ENCODE measurements at regions not wholly inside any gene's neighbourhood (a gene's known extent, or its start where the extent isn't known, plus 50 kb on each side); places are given as distances from the start of the nearest gene placed in this dataset.

DNA sequence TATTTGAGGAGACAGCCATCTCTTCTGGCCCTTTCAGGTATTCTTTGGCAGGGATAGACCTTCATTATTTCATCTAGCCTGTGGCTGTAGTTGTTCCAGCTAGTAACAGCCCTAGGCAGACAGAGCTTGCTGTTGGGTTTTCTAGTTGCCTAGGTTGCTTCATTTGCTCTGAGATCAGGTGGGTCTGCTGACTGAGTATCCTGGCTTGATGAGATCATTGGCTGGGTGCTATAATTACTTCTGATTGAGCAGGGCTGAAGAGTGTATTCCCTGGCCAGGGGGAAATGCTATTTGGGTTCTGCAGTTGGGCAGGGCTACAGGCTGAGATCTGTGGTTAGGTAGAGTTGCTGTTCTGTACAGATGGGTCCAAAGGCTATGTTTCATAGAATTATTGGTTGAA is 456.1 kb downstream of the PSAT1 start:
- TF ChIP-seq, protein P1, sequence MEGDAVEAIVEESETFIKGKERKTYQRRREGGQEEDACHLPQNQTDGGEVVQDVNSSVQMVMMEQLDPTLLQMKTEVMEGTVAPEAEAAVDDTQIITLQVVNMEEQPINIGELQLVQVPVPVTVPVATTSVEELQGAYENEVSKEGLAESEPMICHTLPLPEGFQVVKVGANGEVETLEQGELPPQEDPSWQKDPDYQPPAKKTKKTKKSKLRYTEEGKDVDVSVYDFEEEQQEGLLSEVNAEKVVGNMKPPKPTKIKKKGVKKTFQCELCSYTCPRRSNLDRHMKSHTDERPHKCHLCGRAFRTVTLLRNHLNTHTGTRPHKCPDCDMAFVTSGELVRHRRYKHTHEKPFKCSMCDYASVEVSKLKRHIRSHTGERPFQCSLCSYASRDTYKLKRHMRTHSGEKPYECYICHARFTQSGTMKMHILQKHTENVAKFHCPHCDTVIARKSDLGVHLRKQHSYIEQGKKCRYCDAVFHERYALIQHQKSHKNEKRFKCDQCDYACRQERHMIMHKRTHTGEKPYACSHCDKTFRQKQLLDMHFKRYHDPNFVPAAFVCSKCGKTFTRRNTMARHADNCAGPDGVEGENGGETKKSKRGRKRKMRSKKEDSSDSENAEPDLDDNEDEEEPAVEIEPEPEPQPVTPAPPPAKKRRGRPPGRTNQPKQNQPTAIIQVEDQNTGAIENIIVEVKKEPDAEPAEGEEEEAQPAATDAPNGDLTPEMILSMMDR (IDR thresholded peaks at IDR 0.05; ENCODE audit: extremely low read depth in 1 of 2, insufficient read depth in 1 of 2, low read depth in 1 of 2, low read length in 2 of 2) = no peak
- TF ChIP-seq POLR2A (IDR thresholded peaks at IDR 0.05; ENCODE audit: low read depth, low read length) (no peak), EZH2 (IDR thresholded peaks at IDR 0.05; ENCODE audit: borderline replicate concordance, low read depth, low read length, severe bottlenecking) (no peak), MYC (IDR thresholded peaks at IDR 0.05; ENCODE audit: low read depth, low read length) (no peak)
- TF ChIP-seq, protein P2, sequence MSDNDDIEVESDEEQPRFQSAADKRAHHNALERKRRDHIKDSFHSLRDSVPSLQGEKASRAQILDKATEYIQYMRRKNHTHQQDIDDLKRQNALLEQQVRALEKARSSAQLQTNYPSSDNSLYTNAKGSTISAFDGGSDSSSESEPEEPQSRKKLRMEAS (IDR thresholded peaks at IDR 0.05; ENCODE audit: insufficient read depth, insufficient read length) = no peak
